Psoas muscle (tissue), 7 donors: ENCODE measurements at regions not wholly inside any gene's neighbourhood (a gene's known extent, or its start where the extent isn't known, plus 50 kb on each side); places are given as distances from the start of the nearest gene placed in this dataset.

ENCODE experiments used
- ATAC-seq, 4 donors: fragments of 200-7000 bp; cut with Tn5 transposase; one replicate each; pipeline ENCODE4 v1.9.1; 2020; ENCODE audit warnings: moderate library complexity in 3 of 4, mild to moderate bottlenecking in 2 of 4
- DNase-seq, 2 donors: peaks; one replicate each; pipeline ENCODE4 v3.0.0-alpha.2; 2020
- H3K27ac ChIP-seq: fragments of 200-600 bp; one replicate; pipeline ENCODE4 v1.8.0; 2022
- H3K27me3 ChIP-seq, 3 donors: fragments of 200-600 bp in 1 of 3; one replicate each; pipeline versions ENCODE4 v1.6.1 to v1.8.0; 2013 to 2022; ENCODE audit warnings: low read length in 2 of 3, mild to moderate bottlenecking in 2 of 3, moderate library complexity in 1 of 3; ENCODE audit not compliant: insufficient read depth in 3 of 3
- H3K36me3 ChIP-seq, 2 donors: fragments of 200-600 bp in 1 of 2; one replicate each; pipeline versions ENCODE4 v1.6.1 to v1.8.0; 2013 to 2022; ENCODE audit warnings: low read depth in 1 of 2, mild to moderate bottlenecking in 1 of 2, moderate library complexity in 1 of 2; ENCODE audit not compliant: insufficient read depth in 1 of 2
- H3K4me1 ChIP-seq: fragments of 200-600 bp; one replicate; pipeline ENCODE4 v1.8.0; 2022
- H3K4me3 ChIP-seq: fragments of 200-600 bp; one replicate; pipeline ENCODE4 v1.8.0; 2022; ENCODE audit warnings: mild to moderate bottlenecking
- H3K9me3 ChIP-seq: fragments of 200-600 bp; one replicate; pipeline ENCODE4 v1.8.0; 2022
- WGBS, 3 donors: extraction: QIAGEN DNeasy Blood & Tissue Kit; methylation state at CpG; one replicate each; pipeline versions ENCODE4 v1.1.6 to v1.1.7; 2013; 5-methylcytosine and 5-hydroxymethylcytosine counted together
- intact Hi-C, 2 donors: fragments of 100-400 bp; cut with DNase I; formaldehyde crosslinking; loops; one replicate each; pipeline versions ENCODE4 v1.11.0 to v1.14.2; 2022
- TF ChIP-seq, protein P1 (sequence below): fragments of 200-600 bp; IDR thresholded peaks from one replicate; pipeline ENCODE4 v1.8.0; 2022; ENCODE audit warnings: antibody characterized with exemption
- donor health status: healthy with polysubstance abuse.
- donor health status: DM: no; HTN: no; CAD: no; lungs with moderate emphysema.
- donor health status: Bipolar disorder and iron deficiency.
- donor health status: healthy.
- donor health status: DM: yes; HTN: yes; CAD: no.
- donor health status: DM: no; HTN: no; CAD: no.
- donor health status: DM: yes; HTN: yes; CAD: no.

DNA sequence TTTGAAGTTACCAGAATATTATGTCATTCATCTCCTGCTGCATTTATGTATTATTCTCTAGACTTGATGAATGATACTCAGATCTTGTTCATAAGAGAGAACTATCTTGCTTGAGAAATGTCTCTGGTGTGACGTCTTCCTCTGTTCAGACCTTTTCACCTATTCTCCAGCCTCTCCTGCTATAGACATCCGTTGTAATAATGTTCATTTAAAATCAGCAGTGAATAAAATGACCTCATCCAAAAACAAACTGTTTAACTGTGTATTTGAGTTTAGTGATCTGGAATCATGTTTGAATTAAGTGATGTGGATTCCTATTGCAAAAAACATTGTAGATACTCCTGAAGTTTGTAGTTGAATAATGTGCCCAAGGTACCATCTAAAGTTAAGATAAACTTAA is 487.1 kb downstream of the PCNX1 start:
- intact Hi-C loops, result no loop called here
- H3K4me1 ChIP-seq, result no peaks in the 10 kb centered on the region
- no peak overlapping the region for H3K4me3 ChIP-seq
- no peak overlapping the region for H3K27ac ChIP-seq
- no peak for ATAC-seq
- WGBS, 3 donors, result 68 to 74% (median 68%) methylated on average over 2 of the region's 2 CpGs
- TF ChIP-seq, protein P1, sequence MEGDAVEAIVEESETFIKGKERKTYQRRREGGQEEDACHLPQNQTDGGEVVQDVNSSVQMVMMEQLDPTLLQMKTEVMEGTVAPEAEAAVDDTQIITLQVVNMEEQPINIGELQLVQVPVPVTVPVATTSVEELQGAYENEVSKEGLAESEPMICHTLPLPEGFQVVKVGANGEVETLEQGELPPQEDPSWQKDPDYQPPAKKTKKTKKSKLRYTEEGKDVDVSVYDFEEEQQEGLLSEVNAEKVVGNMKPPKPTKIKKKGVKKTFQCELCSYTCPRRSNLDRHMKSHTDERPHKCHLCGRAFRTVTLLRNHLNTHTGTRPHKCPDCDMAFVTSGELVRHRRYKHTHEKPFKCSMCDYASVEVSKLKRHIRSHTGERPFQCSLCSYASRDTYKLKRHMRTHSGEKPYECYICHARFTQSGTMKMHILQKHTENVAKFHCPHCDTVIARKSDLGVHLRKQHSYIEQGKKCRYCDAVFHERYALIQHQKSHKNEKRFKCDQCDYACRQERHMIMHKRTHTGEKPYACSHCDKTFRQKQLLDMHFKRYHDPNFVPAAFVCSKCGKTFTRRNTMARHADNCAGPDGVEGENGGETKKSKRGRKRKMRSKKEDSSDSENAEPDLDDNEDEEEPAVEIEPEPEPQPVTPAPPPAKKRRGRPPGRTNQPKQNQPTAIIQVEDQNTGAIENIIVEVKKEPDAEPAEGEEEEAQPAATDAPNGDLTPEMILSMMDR, result no peak
- H3K9me3 ChIP-seq, result no peaks in the 10 kb centered on the region
- DNase-seq, result no peak
- H3K27me3 ChIP-seq, result no peaks in the 10 kb centered on the region
- H3K36me3 ChIP-seq, result no peaks in the 10 kb centered on the region

- DNase-seq (no peak), ATAC-seq (no peak)
- TF ChIP-seq, protein P1, result no peak
- Histone ChIP-seq H3K4me1 (no peaks in the 10 kb centered on the region), H3K4me3 (no peak overlapping the region), H3K9me3 (no peaks in the 10 kb centered on the region), H3K27me3 (no peaks in the 10 kb centered on the region), H3K36me3 (no peaks in the 10 kb centered on the region), H3K27ac (no peak overlapping the region)
- 82 to 86% (median 84%) methylated on average over 5 of the region's 5 CpGs for WGBS, 3 donors
- intact Hi-C loops, result no loop called here
These were observed 487.9 kb downstream of the PCNX1 start for GRCh38 chr14:71395151-71395604.

DNA sequence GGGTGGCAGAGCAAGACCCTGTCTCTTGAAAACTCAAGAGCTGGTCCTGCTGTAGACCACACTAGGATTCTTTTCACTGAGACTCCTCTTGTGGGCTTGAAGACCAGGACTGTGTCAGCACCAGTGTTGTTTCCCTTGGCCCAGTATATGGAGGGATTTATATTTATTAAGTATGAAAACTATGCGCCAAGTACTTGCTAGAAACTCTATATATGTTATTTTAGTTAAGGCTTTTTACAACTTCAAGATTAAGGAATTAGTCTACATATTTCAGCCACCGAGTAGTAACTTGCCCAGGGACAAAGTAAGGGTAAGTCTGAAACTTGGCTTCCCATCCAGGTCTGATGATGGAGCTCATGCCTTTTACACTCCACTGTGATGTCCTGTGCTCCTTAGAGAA is 488.4 kb downstream of the PCNX1 start:
- Histone ChIP-seq H3K9me3 (no peaks in the 10 kb centered on the region), H3K36me3 (no peaks in the 10 kb centered on the region), H3K4me3 (no peak overlapping the region), H3K4me1 (no peaks in the 10 kb centered on the region), H3K27me3 (no peaks in the 10 kb centered on the region), H3K27ac (no peak overlapping the region)
- ATAC-seq, result no peak
- 70 to 89% (median 79%) methylated on average over 2 of the region's 2 CpGs for WGBS, 3 donors
- TF ChIP-seq, protein P1, result no peak
- intact Hi-C loops, result no loop called here
- DNase-seq, result no peak

DNA sequence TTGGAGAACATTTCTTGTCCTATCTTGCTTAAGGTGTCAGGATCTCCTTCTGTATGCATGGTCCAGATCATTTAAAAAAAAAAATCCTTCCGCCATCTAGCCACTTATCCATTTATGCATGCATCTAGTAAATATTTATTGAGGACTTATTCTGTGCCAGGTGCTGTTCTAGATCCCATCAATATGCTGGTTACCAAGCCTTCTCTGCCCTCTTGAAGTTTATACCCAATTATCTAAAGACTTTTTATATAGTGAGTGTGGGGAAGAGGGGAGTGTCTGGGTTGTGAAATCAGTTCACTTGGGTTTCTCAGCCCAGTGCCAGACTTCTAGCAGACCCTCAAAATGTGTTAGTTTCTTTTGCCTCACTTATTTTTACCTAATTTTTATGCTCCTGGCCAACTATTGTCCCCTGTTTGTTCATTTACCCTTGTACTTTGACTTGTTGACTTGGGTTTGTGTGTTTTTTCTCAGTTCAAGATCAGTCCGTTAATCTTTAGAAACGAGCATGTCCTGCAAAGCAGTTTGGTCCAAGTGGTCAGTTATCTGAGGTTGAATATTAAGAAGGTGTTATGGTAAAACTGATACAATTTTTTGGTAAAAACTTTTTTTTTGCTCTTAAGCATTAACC is 488.9 kb downstream of the PCNX1 start:
- TF ChIP-seq, protein P1, result no peak
- 82 to 94% (median 85%) methylated on average over 3 of the region's 3 CpGs for WGBS, 3 donors
- H3K4me3 ChIP-seq, result no peak overlapping the region

DNA sequence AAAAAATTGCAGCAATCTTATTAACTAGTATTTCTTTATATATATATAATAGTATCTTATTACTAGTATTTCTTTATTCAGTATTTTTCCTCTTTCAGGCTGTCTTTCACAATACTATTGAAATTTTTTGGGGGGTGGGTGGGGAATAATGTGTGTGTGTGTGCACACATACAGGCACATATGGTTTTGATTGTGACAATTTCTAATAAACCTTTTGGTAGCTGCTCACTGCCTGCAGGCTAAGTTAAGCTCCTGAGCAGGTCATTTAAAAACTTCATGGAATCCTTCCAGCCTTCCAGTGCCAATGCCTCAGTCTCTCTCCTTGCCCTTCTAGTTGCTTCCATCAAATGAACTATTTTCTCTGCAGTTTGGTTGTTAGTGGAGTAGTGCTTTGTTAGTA is 490.1 kb downstream of the PCNX1 start:
- no peak overlapping the region for H3K4me3 ChIP-seq
- intact Hi-C loops, result no loop called here
- no peaks in the 10 kb centered on the region for H3K27me3 ChIP-seq
- H3K36me3 ChIP-seq, result no peaks in the 10 kb centered on the region
- TF ChIP-seq, protein P1, result no peak
- DNase-seq (no peak), ATAC-seq (no peak)
- H3K4me1 ChIP-seq, result no peaks in the 10 kb centered on the region
- H3K9me3 ChIP-seq, result no peaks in the 10 kb centered on the region
- H3K27ac ChIP-seq, result no peak overlapping the region

More for the DNA sequence above, 488.9 kb downstream of the PCNX1 start:
- no peak for ATAC-seq
- Histone ChIP-seq H3K27me3 (no peaks in the 10 kb centered on the region), H3K27ac (no peak overlapping the region), H3K36me3 (no peaks in the 10 kb centered on the region), H3K4me1 (no peaks in the 10 kb centered on the region), H3K9me3 (no peaks in the 10 kb centered on the region)
- no peak for DNase-seq
- intact Hi-C loops, result no loop called here
